GM04503 (cell line): ENCODE measurements at regions not wholly inside any gene's neighbourhood (a gene's known extent, or its start where the extent isn't known, plus 50 kb on each side); places are given as distances from the start of the nearest gene placed in this dataset.
"Not testable (repeated sequence)": the region's sequence is repeated elsewhere in the genome, so short reads cannot be mapped to it uniquely, and the experiment has no call there.

Experiments
- DNase-seq: peaks from one replicate; pipeline ENCODE4 v3.0.0-alpha.2; 2012; ENCODE audit warnings: low read depth

GRCh38 chr7:94706996-94707740, 51.2 kb upstream of the SGCE start:
- no peak for DNase-seq

- DNase-seq: no peak
These were observed 54.3 kb upstream of the SGCE start for GRCh38 chr7:94710256-94710655.

- not testable (repeated sequence) for DNase-seq
These were observed 66.4 kb upstream of the SGCE start for GRCh38 chr7:94722360-94722759.

GRCh38 chr7:94728893-94729292, 73.0 kb upstream of the SGCE start:
- not testable (repeated sequence) for DNase-seq

- DNase-seq: no peak
These were observed 82.1 kb upstream of the SGCE start for GRCh38 chr7:94738071-94738470.

- DNase-seq: no peak
These were observed 83.2 kb upstream of the SGCE start for GRCh38 chr7:94739180-94739579.

GRCh38 chr7:94740509-94740908, 84.6 kb upstream of the SGCE start:
- no peak for DNase-seq

- DNase-seq: no peak
These were observed 85.2 kb upstream of the SGCE start for GRCh38 chr7:94741179-94741578.

- no peak for DNase-seq
These were observed 92.4 kb upstream of the SGCE start for GRCh38 chr7:94748376-94748775.

- no peak for DNase-seq
These were observed 104.6 kb upstream of the SGCE start for GRCh38 chr7:94760446-94761100.

GRCh38 chr7:94761451-94761850, 105.5 kb upstream of the SGCE start:
- DNase-seq: no peak

- peak; percentile 15 for DNase-seq
These were observed 107.3 kb upstream of the SGCE start for GRCh38 chr7:94763268-94763667.

GRCh38 chr7:94769724-94770123, 113.8 kb upstream of the SGCE start:
- no peak for DNase-seq

- DNase-seq: no peak
These were observed 123.0 kb upstream of the SGCE start for GRCh38 chr7:94778711-94779459.

GRCh38 chr7:94779861-94780260, 123.9 kb upstream of the SGCE start:
- DNase-seq: no peak

- DNase-seq: no peak
These were observed 125.3 kb upstream of the SGCE start for GRCh38 chr7:94781236-94781635.

- DNase-seq: no peak
These were observed 124.6 kb upstream of the PPP1R9A start for GRCh38 chr7:94782777-94783176.

- no peak for DNase-seq
These were observed 120.1 kb upstream of the PPP1R9A start for GRCh38 chr7:94787285-94787684.

GRCh38 chr7:94788378-94788777, 119.0 kb upstream of the PPP1R9A start:
- DNase-seq: not testable (repeated sequence)

- no peak for DNase-seq
These were observed 115.2 kb upstream of the PPP1R9A start for GRCh38 chr7:94792241-94792640.

GRCh38 chr7:94797404-94797803, 110.0 kb upstream of the PPP1R9A start:
- not testable (repeated sequence) for DNase-seq

GRCh38 chr7:94803821-94804220, 103.6 kb upstream of the PPP1R9A start:
- no peak for DNase-seq

- DNase-seq: peak; percentile 17
These were observed 98.7 kb upstream of the PPP1R9A start for GRCh38 chr7:94808673-94809072.
